Stimulated activated CD4-positive, alpha-beta T cell treated with anti-CD3 and anti-CD28 coated beads, TNF-alpha, amount 100 ng/mL, for 24 hours (primary cell): ENCODE measurements at regions not wholly inside any gene's neighbourhood (a gene's known extent, or its start where the extent isn't known, plus 50 kb on each side); places are given as distances from the start of the nearest gene placed in this dataset.

ENCODE experiments used
- DNase-seq, 3 experiments: peaks; one replicate each; pipeline ENCODE4 v3.0.0-alpha.2; 2020; ENCODE audit warnings: low read depth in 3 of 3

DNA sequence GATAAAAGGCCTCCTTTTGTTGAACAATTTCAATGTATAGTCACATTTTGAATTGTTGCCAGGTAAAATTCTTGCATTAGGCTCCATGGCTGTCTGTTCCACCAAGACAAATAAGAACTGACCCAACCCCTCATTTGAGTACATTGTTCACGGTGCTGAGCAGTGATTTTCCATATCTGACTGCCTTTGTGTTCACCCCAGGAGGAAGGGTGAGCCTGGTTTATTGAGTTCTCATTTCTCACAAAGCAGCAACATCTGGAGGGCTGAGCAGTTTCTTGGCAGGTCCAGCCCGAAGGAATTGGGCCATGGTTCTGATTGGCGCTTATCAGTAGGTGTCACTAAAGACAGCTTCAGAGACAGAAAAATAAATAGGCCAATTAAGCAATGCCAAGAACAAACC, 149.1 kb downstream of the BMP4 start:
- no peak for DNase-seq

GRCh38 chr14:53807108-53807507, 149.5 kb downstream of the BMP4 start:
- no peak for DNase-seq

DNA sequence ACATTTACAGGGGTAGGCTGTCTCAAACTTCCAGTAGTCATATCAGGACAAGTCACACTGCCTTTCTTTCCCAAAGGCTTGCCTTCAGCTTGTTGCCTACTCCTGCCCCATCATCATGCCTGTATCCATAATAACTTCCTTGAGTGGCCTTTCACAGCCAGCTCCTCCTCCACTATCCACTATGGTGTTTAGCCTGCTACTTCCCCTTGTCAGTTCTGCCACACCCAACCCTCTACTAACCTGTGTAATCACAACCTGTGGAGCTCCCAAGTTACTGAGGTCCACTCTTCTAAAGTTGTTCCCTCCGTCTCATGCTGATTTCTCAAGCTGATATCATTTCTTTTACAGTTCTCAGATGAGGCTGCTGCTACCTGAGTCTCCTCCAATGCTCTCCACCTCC, 159.9 kb downstream of the BMP4 start:
- DNase-seq, result no peak

- DNase-seq, result no peak
Measured at GRCh38 chr14:53793790-53794505, 162.7 kb downstream of the BMP4 start.

DNA sequence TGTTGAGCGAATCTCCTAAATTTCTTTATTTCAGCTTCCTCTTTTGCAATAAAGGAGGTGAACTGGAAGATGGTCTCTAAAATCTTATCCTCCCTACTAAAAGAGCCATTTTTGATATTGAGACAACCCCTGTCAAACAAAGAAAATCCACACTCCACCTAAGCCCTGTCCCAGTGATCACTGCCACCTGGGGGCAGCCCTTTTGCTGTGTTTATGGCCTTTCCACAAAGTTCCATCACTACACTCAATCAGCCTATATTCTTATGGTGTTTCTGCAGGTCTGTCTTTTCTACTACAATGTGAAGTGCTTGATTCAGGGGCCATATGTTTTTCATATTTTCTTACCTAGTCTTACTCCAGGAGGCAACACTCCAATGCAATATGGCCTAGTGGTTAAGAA, 163.7 kb downstream of the BMP4 start:
- no peak for DNase-seq

GRCh38 chr14:53790731-53791500, 165.7 kb downstream of the BMP4 start:
- DNase-seq, result no peak

DNA sequence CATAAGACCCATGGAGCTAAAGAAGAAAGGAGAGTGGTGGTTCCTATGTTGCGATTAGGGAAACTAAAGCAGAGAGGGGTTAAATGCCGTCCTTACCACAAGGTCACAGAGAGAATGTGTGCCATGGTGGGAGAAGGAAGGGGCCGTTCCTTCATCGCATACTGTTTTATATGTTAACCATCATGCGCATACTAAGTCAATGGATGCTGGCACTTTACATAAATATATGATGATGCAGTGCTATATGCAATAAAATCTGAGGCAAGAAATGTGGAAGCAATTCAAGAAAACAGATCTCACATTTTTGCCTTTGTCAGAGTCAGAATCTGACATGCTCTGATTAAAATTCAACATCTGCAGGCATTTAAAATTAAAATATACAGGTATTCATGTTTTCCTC, 168.1 kb downstream of the BMP4 start:
- DNase-seq, result no peak

GRCh38 chr14:53786045-53786444, 170.6 kb downstream of the BMP4 start:
- no peak for DNase-seq

DNA sequence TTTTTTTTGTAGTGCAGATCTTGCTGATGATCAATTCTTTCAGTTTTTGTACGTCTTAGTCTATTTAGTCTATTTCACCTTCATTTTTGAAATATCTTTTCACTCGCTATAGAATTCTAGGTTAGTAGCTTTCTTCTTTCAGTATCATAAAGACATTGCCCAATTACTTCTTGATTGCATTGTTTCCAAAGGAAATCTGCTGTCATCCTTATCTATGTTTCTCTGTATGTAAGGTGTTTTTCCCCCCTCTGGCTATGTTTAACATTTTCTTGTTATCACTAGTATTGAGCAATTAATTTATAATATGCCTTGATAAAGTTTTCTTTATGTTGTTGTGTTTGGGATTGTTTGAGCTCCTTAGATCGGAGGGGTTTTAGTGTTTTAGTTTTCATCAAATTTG, 171.9 kb downstream of the BMP4 start:
- DNase-seq, result no peak

- DNase-seq, result no peak
Measured at GRCh38 chr14:53783256-53783655, 173.4 kb downstream of the BMP4 start.

DNA sequence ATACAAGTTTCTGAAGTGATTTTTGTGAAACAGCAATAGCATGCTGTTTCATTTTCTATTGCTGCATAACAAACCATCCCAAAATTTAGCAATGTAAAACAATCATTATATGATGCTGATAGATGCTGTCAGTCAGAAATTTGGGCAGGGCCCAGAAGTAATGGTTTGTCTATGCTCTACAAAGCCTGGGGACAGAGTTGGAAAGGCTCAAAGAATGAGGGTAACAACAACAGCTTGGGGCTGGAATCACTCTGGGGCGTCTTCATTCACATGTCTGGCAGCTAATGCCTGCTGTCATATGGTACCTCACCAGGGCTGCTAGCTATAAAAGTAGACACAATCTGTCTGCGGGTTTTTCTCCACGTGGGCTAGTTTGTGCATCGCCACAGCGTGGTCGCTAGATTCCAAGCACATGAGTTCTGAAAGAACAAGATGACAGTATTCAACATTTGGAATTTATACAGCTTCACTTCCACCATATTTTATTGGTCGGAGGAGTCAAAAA, 176.5 kb downstream of the BMP4 start:
- no peak for DNase-seq

DNA sequence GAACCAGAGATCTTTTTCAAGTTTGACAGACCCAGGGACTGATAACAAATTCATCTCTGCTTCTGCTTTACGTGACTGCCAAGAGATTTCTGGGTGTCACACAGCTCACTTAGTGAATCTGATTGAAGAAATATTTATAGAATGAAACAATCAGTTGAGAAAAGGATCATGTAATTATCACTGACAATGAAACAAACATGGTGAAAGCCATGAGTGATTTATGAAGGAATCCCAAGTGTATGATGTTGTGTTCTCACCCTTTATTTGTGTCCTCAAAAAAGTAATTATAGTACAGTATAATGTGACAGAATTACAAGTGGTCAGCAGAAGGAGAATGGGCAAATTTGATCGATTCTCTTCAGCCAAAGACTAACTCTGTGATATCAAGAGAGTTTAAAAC, 177.3 kb downstream of the BMP4 start:
- no peak for DNase-seq

- DNase-seq, result no peak
Measured at GRCh38 chr14:53778263-53778662, 178.4 kb downstream of the BMP4 start.

DNA sequence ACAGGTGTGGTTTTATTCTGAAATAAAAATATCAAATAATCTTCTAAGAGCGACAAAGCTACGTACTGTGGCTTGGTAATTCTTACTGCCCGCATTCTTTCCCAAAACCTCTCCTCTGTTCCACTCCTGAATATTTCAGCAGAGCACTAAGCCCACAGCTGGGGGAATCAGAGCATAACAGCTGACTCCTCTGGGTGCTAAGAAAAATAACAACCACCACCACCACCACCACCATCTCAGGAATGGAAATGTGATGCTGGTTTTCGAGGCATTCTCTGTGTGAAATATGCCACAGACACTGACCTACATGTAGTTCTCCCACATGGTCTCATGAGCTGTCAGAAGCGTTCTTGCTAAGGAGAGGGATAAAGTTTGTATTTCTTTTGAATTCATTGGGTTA, 183.7 kb downstream of the BMP4 start:
- DNase-seq, result no peak

- no peak for DNase-seq
Measured at GRCh38 chr14:53767566-53767965, 189.1 kb downstream of the BMP4 start.

DNA sequence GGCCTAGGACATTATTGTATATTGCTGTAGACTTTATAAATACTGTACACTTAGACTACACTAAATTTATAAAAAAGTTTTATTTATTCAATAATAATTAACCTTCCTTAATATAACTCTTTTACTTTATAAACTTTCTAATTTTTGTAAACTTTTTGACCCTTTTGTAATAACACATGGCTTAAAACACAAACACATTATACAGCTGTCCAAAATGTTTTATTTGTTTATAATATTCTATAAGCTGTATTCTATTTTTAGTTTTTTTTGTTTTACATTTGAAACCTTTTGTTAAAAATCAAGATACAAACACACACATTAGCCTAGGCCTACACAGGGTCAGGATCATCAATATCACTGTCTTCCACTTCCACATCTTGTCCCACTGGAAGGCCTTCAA, 190.0 kb downstream of the BMP4 start:
- no peak for DNase-seq

DNA sequence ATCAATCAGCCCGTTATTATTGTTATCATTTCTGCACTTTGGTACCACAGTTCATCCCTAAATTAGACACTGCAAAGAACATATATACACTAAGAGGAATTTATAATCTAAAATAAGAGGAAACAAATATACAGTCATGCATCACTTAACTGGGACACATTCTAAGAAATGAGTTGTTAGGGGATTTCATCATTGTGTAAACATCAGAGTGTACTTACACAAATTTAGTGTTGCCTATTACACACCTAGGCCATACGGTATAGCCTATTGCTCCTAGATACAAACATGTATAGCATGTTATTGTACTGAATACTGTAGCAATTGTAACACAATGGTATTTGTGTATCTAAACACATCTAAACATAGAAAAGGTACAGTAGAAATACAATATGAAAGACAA, 190.5 kb downstream of the BMP4 start:
- no peak for DNase-seq

DNA sequence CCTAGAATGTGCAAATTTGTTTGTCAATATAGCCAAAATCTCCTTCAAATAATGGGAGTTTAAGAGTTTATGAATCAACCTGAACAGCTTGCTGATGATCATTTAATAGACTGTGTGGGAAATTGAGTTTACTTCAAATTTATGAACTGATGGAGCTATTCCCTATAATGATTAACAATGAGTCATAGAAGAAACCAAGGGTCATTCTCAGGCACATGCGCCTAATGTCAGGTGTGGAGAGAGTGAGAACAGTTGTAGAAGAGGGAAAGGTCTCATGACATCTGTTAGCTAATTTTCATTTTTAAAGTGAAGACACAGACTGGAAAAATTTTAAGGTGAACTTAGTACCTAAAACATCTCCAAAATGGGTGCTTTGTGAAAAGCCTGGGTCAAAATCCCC, 191.8 kb downstream of the BMP4 start:
- no peak for DNase-seq

GRCh38 chr14:53758141-53758540, 198.5 kb downstream of the BMP4 start:
- no peak for DNase-seq

- DNase-seq, result no peak
Measured at GRCh38 chr14:53757732-53758131, 198.9 kb downstream of the BMP4 start.

DNA sequence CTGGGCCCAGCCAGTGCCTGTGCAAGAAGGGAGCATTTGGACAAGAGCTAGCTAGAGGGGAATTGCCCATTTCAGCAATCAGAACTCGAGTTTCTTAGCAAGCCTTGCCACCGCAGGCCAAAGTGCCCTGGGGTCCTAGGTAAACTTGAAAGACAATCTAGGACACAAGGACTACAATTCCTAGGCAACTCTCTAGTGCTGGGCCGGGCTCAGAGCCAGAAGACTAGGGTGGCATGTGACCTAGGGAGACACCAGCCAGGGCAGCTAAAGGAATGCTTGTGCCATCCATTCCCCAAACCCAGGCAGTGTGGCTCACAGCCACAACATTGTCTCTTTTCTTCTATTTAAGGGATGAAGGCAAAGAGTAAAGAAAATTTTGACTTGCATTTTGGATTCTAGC, 205.0 kb downstream of the BMP4 start:
- DNase-seq, result no peak

DNA sequence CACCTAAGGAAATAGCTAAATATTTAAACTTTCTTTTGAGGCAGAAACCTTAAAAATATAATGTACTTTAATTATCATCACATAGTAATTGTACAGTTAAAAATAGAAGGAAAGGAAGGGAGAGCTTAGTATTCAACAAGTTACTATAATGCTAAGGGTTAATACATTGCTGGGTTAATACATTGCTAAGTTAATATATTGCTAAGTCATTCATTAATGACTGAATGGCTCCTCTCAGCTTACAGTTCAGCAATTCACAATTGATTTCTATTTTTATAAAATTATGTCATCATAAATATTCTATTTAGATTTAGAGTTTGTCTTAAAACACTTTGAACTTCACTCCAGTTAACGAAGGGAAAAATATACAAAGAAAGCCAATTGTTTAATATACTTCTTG, 207.9 kb downstream of the BMP4 start:
- no peak for DNase-seq

GRCh38 chr14:53744857-53745256, 211.8 kb downstream of the BMP4 start:
- DNase-seq, result no peak
